ENCODE measurements at regions not wholly inside any gene's neighbourhood (a gene's known extent, or its start where the extent isn't known, plus 50 kb on each side); places are given as distances from the start of the nearest gene placed in this dataset.
"Not testable (repeated sequence)": the region's sequence is repeated elsewhere in the genome, so short reads cannot be mapped to it uniquely, and the experiment has no call there.

DNA sequence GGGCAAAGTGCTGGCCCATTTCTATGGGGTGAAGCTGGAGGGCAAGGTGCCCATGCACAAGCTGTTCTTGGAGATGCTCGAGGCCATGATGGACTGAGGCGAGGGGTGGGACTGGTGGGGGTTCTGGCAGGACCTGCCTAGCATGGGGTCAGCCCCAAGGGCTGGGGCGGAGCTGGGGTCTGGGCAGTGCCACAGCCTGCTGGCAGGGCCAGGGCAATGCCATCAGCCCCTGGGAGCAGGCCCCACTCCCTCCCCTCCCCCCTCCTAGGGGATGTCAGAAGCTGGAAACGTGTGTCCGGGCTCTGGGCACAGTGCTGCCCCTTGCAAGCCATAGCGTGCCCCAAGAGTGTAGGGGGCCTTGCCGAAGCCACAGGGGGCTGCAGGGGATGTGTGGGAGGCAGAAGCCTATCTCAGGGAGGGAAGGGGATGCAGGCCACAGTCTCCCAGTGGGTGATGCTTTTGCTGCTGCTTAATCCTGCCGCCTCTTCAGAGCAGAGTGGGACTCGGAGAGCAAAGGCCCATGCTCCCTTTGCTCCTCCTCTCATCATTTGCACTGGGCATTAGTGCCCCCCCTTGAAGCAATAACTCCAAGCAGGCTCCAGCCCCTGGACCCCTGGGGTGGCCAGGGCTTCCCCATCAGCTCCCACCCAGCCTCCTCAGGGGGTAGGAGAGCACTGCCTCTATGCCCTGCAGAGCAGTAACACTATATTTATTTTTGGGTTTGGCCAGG, 85.2 kb downstream of the MRPL57 start:
- not testable (repeated sequence) for DNase-seq (ENCODE audit: low spot score)

DNA sequence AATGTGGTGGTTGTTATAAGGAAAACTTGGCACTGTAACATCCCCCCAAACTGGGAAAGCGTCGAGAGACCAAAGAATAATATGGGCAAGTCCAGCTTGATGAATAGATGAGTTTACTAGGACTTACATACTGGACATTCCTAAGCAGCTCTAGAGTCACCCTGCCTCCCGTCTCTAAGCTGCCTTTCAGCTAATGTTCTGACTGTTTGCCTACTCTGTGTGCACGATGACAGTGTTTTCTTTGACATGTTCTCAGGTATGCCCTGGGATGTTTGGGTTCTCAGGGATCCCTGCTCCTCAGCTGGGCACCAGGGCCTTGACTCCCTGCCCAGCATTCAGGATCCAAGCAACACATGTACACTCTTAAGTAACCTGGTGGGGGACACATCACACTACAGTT, 87.5 kb downstream of the MRPL57 start:
- not testable (repeated sequence) for DNase-seq (ENCODE audit: low spot score)

DNA sequence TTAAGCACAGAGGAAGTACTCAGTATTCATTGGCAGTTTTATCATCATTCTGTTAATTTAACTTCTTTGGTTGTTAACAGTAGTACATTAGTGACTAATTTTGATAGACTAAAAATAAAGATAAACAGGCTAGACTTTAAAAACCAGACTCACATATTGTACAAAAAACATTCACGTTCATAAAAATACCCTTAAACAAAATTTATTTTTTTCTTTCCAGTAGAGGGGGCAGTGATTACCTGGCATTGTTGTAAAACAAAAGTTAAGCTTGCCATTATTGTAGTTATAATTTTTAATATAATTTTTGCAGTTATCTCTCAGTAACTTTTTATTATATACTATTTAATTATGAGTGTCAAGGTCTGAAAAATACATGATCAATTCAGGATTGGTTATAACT, 92.0 kb downstream of the MRPL57 start:
- not testable (repeated sequence) for DNase-seq (ENCODE audit: low spot score)

DNA sequence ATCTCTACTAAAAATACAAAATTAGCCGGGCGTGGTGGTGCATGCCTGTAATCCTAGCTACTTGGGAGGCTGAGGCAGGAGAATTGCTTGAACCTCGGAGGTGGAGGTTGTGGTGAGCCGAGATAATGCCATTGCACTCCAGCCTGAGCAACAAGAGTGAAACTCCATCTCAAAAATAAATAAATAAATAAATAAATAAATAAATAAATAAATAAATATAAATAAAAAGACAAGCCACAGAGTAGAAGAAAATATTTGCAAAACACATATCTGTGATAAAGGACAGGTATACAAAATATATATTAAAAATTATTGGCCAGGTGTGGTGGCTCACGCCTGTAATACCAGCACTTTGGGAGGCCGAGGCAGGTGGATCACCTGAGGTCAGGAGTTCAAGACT, 96.0 kb downstream of the MRPL57 start:
- DNase-seq (ENCODE audit: low spot score) = not testable (repeated sequence)

DNA sequence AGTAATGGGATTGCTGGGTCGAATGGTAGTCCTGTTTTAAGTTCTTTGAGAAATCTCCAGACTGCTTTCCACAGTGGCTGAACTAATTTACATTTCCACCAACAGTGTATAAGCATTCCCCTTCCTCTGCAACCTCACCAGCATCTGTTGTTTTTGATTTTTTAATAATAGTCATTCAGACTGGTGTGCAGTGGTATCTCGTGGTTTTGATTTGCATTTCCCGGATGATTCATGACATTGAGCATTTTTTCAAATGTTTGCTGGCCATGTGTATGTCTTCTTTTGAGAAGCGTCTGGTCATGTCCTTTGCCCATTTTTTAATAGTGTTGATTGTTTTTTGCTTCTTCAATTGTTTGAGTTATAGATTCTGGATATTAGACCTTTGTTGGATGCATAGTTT, 98.0 kb downstream of the MRPL57 start:
- not testable (repeated sequence) for DNase-seq (ENCODE audit: low spot score)

DNA sequence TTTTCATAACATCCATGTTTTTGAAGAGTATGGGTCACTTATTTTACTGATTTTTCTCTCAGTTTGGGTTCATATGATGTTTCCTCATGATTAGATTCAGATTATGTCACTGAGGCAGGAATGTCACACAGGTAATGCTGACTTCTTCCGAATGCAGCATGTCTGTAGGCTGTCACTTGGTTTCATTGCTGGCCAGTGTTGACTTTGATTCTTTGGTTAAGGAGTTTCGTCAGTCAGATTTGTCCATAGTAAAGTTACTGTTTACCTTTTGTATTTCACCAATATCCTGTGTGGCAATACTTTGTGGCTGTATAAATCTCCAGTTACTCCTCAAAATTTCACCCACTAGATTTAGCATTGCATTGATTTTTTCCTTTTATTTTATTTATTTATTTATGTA, 105.6 kb downstream of the MRPL57 start:
- DNase-seq (ENCODE audit: low spot score) = no peak

DNA sequence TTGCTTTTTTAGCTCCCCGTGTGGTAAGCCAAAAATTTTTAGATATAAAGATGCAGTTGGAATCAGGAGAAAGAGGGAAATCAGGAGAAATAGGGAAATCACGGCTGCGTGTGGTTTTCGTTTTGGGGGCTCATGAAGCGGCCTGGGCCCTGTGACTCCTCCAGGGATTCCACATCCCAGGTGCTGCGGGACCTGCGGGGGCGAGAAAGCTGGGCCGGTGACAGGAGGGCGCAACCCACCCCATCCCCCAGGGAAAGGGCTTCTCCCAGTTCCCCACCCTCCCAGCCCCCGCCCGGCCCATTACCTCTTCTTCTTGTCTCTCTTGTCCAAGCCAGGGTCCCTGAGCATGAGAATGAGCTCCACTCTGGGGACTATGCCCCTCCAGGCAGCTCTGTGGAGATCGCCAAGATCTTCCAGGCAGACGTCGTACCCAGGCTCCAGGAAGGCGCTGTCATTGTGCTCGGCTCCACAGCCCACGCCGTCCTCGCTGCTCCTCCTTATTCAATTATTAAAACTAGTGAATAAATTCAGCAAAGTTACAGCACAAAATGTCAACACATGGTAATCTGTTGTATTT, 111.0 kb downstream of the MRPL57 start:
- no peak for DNase-seq (ENCODE audit: low spot score)

DNA sequence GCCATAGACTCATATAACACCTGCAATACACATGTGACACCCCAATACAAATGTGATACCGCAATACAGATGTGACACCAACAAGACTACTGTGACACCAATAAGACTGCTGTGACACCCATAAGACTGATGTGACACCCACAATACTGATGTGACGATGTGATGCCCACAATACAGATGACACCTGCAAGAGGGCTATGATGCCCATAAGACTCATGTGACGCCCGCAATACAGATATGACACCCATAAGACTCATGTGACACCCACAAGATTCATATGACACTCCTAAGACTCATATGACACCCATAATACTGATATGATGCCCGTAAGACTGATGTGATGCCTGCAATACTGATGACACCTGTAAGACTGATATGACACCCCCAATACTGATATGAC, 113.0 kb downstream of the MRPL57 start:
- DNase-seq (ENCODE audit: low spot score) = no peak

DNA sequence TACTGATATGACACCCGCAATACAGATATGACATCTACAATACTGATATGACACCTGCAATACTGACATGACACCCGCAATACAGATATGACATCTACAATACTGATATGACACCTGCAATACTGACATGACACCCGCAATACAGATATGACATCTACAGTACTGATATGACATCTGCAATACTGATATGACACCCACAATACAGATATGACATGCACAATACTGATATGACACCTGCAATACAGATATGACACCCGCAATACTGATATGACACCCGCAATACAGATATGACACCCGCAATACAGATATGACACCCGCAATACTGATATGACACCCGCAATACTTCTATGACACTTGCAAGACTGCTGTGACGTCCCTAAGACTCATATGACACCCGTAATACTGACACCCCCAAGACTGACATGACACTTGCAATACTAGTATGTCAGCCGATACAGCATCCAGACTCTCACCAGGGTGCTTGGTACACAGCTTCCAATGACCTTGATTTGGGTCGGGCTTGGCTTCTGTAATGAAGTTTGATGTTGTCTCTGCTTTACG, 114.1 kb downstream of the MRPL57 start:
- DNase-seq (ENCODE audit: low spot score) = not testable (repeated sequence)

DNA sequence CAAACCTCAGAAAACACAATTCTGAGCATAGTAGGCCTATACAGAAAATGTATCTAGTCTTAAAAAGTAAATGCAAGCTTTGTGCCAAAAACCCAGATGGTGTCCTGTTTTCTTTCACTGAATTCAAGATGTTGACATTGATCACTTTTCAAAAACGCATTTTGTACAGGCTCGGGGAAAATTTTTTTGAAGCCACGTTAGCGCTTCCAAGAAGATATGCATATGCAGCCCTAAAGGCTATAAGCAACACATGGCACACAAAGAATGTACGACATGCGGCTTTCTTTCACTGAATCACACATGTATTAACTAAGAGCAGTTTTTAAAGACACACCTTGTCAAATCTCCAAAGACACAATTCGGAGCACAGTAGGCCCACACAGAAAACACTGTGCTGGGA, 115.4 kb downstream of the MRPL57 start:
- no peak for DNase-seq (ENCODE audit: low spot score)

DNA sequence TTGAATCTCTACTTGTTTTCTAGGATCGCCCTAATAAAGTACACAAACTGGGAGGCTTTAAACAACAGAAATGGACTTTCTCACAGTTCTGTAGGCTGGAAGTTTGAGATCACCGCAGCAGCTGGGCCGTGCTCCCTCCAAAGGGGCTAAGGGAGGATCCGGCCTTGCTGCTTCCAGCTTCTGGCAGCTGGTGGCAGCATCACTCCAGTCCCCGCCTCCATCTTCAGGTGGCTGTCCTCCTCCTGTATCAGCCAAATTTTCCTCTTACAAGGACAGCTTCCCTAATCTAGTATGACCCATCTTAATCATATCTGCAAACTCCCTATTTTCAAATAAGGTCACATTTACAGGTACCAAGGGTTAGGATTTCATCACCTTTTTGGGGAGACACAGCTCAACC, 120.5 kb downstream of the MRPL57 start:
- not testable (repeated sequence) for DNase-seq (ENCODE audit: low spot score)

DNA sequence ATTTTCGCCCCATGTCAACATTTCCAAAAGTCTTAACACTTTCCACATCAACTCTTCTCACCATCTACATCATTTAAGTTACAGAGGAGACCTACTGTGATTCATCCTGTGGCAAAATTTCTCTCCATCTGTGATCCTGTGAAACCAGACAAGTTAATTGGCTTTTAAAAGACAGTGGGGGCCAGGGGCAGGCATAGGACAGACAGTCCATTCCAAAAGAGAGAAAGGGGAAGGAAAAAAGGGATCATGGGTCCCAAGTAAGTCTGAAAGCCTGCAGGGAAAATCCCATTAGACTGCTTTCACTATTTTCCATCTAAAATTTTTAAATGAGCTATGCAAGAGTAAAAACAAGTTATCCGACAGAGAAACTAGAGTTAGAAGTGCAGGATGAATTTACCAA, 121.0 kb downstream of the MRPL57 start:
- no peak for DNase-seq (ENCODE audit: low spot score)

DNA sequence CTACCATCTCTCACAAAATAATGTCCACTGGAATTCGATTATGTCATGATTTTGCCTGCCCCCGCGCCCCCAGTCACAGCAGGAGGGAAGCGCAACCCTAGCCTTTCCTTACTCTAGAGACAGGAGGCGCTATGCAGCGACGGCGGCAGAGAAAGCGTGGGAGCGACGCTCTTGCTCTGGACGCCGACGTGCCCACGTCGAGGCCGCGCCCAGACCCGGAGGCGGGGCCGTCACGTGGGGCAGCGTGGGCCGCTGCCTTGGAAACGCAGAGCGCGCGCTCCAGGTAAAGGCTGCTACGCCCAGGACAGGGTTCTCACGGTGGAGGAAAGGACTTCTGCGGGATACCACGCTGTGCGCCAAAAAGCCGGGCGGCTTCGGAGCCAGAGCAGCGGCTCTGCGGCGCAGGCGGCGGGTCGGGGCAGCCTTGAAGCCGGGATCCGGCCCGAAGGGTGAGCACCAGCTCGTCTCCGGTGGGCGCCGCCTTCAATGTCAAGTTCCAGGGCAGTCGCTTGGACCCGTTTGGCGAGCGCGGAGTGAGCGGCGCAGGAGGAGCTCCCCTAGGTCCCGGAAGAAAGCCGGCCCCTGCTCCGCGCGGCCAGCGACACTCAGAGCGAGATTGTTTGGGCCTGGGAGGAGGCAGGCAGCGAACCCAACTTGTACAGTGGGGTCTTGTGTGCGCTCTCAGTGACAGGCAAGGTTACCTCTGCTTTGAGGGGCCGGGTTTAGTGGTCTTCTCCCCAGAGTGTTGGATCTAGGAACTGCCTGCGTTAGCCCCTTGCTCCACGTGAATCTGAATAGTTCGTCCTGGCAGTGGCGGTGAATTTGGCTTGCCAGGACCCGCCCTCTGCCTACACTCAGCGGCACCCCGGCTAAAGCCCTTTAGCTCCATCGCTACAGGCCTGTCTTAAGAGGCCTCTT, 121.7 kb downstream of the MRPL57 start:
- DNase-seq (ENCODE audit: low spot score) = peak; percentile 86

DNA sequence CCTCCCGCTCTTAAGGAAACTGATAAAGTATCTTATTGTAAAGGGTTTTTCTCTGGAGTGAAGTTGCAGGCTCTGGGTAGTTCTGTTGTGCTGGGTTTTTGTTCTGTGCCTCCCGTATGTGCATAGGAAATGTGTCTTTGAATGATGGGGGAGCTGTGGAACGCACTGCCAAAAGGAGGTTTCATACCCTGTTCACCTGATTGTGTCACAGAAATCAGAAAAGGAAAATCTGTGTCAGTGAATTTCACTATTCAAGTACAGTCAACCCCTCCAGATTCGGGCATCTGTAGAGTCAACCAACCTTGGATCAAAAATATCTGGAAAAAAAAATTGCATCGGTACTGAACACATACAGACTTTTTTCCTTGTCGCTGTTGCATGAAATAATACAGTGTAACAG, 127.8 kb downstream of the MRPL57 start:
- no peak for DNase-seq (ENCODE audit: low spot score)

DNA sequence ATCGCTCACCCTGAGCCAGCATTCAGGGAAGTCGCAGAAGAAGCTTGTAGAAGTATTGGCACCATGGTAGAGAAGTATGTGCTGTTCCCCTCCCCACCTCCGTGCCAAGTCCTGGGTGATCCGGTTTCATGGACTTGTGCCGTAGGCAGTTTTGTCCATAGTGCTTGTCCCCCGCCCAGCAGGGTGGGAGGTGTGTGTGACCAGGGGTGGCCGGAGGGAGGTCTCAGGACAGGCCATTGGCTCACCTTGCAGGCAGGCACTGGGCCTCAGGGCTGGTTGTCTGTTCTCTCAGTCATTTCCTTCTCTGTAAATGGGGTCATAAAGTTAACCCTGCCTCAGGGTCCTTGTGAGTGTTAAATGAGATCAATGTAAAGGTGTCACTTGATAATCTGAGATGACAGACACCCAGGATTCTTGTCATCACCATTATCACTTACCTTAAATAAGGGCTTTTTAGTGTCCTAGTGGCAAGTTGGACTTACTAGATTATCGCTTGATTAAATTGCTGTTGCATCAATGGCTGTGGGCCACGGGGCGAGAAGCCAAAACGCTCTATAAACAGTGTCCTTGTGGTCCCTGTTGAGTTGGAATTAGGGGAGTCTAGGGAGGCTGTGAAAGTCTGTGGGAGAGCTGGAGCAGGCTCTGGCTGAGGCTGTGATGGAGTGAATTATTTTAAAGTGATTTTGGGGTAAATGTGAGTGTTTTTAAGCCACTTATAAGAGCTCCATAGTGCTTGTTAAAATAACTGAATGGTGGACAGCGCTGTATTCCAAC, 130.0 kb downstream of the MRPL57 start:
- DNase-seq (ENCODE audit: low spot score) = not testable (repeated sequence)

DNA sequence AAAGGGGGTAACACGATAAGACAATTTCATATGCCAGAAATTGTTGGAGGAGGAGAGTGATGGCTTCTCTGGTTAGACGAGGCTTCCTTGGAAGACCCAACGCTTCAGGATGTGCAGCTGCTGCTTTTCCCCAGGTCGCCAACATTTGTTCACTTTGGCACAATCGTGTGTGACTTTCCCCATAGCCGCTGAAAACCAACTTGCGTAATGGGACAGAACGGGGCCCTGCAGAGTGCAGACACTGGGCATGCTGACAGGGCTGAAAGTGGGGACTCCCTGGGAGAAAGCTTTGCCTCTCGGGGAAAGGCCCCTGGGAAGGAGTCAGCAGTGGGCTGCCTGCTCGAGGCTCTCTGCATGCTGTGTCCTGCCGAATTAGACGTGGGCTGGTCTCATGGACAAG, 130.7 kb downstream of the MRPL57 start:
- not testable (repeated sequence) for DNase-seq (ENCODE audit: low spot score)

DNA sequence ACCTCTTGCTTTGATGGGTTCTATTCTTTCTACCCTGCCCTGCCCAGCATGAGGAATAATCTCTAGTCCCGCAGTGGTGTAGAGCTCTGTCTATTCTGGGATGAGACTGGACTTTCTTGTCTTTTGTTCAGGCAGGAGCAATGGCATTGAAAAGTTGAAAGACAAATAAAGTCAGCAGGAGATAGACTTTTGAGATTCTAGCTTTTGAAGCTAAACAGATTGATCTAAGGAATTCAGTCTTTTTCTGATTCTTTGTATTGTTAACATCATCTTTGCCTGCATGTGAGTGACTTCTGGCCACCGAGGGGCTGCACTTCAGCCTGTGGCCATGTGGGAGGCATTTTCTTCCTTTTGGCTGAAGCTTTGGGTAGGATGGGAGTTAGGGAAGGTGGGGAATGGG, 132.4 kb downstream of the MRPL57 start:
- no peak for DNase-seq (ENCODE audit: low spot score)

DNA sequence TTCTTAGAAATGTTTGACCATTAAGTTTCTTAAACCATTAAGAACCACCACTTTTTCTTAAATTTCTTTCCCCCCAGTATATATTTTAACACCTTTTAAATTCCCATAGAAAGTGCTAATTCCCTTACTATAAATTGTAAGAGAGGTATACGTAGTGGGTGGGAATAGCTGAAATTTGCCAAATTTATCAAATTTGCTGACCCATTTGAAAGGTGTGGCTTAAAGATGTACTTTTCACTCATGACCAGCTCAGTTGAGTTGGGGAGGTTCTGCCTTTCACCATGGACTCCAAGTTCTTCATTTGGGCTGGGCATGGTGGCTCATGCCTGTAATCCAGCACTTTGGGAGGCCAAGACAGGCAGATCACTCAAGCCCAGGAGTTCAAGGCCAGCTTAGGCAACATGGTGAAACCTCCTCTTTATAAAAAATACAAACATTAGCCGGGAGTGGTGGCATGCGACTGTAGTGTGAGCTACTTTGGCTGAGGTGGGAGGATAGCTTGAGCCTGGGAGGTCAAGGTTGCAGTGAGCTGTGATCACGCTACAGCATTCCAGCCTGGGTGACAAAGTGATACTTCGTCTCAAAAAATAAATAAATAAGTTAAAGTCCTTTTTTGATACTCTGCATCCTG, 133.2 kb downstream of the MRPL57 start:
- no peak for DNase-seq (ENCODE audit: low spot score)

DNA sequence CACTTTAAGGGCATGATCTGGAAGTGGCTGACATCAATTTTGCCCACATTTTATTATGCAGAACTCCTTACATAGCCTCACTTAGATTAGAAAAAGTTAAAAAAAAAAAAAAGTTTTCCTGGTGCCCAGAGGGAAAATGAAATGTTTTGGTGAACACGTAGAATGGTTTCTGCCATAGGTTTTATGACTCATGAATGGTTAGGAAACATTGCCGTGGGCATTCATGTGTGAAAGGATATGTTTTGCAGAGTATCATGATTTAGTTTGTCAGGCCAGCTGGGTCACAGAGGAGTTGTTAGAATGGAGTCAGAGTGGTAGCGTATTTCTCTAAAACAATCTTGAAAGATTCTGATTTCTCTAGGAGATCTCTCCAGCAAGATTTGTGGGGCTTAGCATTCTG, 133.8 kb downstream of the MRPL57 start:
- DNase-seq (ENCODE audit: low spot score) = no peak

DNA sequence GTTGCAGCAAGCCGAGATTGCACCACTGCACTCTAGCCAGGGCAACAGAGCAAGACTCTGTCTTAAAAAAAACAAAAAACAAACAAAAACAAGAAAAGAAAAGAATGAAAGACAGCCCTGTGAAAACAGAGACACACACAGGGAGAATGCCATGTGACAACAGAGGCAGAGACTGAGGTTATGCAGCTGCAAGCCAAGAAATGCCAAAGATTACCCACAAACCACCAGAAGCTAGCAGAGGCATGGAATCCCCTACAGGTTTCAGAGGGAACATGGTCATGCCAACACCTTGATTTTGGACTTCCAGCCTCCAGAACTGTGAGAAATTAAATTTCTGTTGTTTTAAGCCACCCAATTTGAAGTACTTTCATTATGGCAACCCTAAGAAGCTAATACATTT, 138.5 kb downstream of the MRPL57 start:
- DNase-seq (ENCODE audit: low spot score) = not testable (repeated sequence)

DNA sequence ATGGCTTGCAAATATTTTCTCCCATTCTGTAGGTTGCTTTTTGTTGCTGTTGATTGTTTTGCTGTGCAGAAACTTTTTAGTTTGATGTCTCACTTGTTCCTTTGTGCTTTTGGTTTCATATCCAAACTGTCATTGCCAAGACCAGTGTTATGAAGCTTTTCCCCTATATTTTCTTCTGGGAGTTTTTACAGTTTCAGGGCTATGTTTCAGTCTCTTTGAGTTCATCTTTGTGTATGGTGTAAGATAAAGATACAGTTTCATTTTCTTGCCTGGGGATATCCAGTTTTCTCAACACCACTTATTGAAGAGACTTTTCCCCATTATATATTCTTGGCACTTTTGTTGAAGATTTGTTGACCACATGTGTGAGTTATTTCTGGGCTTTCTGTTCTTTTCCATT, 139.9 kb downstream of the MRPL57 start:
- no peak for DNase-seq (ENCODE audit: low spot score)

Measured in ureter (tissue), 1 donor.